ENCODE measurements at regions not wholly inside any gene's neighbourhood (a gene's known extent, or its start where the extent isn't known, plus 50 kb on each side); places are given as distances from the start of the nearest gene placed in this dataset.

DNA sequence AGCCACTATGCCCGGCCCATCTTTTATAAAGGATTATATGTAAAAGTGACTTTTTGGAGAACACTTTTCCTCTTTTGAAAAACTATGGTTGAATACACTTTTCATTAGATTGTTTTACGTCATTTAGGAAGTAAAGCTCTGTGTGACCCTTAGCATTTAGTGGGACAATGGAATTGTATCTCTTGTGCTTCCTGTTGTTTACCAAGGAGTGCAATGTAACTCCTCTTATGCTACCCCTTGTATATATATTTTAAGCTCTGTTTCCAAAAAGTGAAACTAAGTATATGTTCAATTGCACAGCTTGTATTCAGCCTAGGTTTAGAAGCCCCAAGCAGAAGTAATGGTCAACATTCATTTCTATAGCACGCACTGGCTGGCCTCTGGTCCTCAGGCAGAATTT, 183.1 kb upstream of the CITED2 start:
- no peak for DNase-seq

DNA sequence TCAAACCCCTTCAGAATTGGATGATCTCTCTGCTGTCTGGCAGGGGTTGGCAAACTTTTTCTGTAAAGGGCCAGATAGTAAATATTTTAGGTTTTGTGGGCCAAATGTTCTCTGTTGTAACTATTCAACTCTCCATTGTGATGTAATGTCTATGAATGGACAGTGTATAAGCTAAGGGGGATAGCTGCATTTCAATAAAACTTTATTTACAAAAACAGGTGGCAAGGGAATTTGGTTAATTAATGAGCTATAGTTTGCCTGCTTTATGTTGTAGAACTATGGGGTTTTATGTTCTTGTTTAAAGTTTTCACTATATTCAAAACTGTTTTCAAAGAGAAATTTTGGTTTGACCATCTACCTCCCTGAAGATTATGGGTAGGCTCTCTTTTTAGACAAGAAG, 182.1 kb upstream of the CITED2 start:
- no peak for DNase-seq

- no peak for DNase-seq
These were observed 179.5 kb upstream of the CITED2 start for GRCh38 chr6:139553916-139554315.

- no peak for DNase-seq
These were observed 176.9 kb upstream of the CITED2 start for GRCh38 chr6:139551376-139551775.

DNA sequence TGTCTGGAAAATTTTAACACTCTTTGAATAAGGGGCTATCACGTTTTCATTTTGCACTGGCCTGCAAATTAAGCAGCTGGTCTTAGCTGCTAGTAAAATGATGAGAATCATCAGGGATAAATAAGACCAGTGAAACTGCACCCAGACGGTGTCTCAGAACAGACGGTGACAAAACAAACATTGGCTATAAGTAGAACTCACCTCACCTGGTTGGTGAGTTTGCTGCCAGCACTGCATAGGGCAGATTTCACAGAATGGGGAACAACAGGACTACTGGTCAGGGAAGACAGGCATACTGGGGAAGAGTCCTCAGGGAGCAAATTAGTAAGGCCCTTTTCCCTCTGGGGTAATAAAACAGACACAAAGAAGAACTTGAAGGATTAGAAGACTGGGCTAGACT, 175.9 kb upstream of the CITED2 start:
- DNase-seq = no peak

DNA sequence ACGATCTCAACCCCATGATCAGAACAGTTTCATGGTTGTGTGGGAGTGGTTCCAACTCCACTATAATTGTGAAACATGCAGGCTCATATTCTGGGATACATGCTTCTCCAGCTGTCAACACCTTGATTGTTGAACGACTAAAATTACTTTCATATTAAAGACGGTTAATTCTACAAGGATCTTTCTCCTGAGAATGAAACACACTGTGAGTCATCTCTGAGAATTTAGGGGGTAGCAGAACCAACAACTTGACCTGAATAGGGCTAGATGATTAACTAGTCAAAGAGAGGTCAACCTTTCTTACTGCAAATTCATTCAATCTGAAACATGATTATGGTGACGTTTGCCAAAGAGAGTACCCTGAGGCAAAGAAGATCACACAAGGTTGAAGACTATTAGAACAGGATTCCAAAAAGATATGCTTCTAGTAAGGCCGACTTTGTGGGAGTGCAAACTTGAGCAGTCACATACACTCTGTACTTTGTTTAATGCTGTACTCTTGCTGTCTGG, 175.2 kb upstream of the CITED2 start:
- DNase-seq = no peak

DNA sequence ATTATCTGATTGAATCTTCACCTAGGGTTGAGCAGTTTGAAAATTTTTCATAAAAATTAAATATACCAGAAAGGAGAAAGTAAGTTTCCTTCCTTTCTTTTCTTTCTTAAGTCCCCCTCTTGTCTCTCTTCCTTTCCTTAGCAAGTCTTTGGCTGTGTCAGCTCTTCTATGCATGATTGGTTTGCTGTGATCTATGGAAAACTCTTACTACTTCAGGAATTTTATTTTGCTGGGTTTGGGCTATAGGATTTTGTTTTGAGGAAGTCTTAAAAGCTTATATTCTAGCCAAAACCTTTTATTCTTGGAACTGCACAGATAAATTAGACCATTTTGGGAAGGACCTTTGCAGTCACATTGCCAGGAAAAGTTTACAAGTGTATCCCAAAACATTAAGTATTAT, 173.4 kb upstream of the CITED2 start:
- no peak for DNase-seq

GRCh38 chr6:139547122-139547776, 172.8 kb upstream of the CITED2 start:
- DNase-seq = no peak

- DNase-seq = no peak
These were observed 171.6 kb upstream of the CITED2 start for GRCh38 chr6:139546106-139546472.

GRCh38 chr6:139545206-139546105, 171.0 kb upstream of the CITED2 start:
- no peak for DNase-seq

DNA sequence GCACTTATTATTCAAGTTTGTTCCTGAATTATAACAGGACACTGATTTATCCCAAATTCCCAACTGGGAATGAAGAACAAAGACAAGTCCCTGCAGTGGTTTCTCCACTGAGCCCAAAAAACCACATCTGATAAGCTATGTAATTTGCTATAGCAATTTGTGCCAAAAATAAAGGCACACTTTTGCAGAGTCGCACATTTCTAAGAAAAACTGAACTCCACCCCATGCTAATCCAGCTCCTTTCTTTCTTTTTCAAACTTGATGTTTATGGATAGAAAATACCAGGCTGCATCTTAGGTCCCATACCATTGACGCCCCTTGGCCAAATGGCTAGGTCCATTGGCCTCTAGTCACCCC, 170.2 kb upstream of the CITED2 start:
- no peak for DNase-seq

DNA sequence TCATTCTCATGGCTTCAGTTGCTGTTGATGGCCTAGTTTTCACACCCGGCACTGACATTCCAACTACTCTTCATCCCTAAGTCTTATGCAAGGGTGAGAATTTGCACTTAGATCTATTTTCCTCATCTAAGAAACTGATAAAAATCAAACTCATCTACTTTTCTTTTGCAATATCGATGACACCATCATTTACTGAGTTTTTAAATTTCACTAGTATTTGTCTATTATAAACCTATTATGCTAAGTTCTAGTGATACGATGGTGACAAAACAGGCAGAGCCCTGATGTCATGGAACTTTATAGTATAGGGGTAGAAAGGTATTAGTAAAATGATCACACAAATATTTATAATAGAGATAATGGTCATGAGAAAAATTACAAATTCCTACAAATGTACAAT, 167.9 kb upstream of the CITED2 start:
- DNase-seq = no peak

- DNase-seq = no peak
These were observed 166.4 kb upstream of the CITED2 start for GRCh38 chr6:139540894-139541293.

DNA sequence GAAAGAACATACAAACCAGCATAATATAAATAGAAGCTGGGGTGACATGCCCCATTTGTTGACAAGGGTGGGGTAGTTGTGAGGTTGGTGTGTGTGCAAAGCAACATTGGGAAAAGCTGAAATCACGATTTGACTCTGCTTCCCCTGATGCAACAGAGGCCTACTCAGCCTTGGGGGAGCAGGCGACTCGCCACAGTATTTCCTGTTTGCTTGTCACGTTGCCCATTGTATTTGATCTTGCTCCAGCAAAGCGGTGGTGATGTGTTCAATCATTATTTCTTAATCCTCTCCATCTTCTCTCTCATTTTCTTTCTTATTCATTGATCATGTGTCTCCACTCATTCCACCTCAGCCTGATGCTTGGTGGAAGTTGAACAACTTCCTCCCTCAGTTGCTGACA, 165.8 kb upstream of the CITED2 start:
- DNase-seq = no peak

DNA sequence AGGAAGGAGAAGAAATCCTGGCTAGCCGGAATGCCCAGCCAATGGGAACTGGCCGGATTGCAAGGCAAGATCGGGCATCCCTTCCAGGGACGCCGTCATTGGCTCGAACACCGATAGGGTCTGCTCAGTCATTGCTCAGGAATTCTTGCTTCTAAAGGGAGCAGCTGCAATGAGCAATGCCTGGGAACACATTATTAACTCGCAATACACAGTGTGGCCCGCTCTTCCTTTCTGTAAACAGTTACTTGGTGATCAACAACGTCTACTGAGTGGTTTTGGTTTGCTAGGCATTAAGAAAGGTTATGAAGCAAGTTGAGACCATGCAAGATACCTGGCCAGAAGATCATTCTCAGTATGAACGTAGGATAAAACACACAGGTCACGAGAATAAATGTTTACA, 165.4 kb upstream of the CITED2 start:
- no peak for DNase-seq

DNA sequence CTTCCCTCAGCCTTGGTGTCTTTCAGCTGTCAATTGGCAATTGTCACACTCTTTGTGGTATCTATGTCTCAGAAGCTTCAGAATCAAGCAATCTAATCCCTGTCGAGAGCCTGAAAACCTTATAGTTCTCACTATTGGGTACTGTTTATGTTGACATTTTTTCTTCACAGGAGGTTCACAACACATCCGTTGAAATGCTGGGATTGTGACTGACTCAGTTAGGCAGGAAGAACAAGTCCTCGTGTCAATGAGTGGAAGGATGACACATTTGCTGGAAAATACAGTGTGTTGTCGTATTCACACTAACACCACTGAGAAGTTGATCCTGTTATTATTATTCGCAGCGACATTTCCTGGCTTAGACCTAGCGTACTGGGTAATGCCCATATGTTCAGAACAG, 163.9 kb upstream of the CITED2 start:
- no peak for DNase-seq

GRCh38 chr6:139536751-139537617, 162.5 kb upstream of the CITED2 start:
- DNase-seq = no peak

- DNase-seq = no peak
These were observed 160.1 kb upstream of the CITED2 start for GRCh38 chr6:139534472-139535115.

DNA sequence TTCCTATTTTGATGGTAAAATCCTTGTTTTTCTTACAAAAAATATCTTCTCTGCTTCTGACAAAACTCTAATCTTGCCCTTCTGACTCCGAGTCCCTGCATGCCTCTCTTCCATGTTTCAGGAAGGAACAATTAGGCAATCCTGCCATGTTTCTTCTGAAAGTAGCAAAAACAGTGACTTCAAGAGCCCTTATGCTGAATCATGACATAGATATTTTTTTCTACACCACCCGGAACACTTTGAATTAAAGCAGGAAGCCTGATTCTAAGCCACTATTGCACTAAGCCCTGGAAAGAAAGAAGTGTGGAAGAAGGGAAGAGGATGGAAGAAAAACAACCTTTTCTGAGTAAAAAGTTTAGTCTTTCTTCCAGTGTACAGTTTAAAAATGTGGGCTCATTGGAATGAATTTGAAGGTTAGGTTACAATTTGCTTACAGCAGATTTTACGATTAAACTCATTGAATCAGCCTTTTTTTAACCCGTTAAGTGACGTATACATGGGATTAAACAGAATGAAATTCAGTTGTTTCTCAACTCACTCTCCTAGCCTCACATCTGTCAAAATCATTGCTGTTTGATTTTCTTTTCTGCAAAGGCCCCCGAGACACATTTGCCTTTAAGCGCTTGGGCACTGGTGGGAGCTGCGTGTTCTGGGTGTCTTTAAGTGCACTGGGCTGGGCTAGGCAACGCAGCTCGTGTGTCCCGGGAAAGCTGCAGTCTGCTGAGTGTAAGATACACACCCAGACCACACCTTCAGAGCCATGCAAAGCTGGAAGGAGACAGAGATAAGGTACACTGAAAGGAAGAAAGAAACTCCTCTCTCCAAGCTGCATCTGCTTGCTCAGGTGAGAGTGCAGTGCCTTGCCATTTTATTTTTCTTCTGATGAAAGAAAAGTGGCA, 159.4 kb upstream of the CITED2 start:
- DNase-seq = no peak

- DNase-seq = no peak
These were observed 158.7 kb upstream of the CITED2 start for GRCh38 chr6:139533171-139533570.

- no peak for DNase-seq
These were observed 157.0 kb upstream of the CITED2 start for GRCh38 chr6:139531148-139532115.
